GM12892 (cell line): ENCODE measurements at regions not wholly inside any gene's neighbourhood (a gene's known extent, or its start where the extent isn't known, plus 50 kb on each side); places are given as distances from the start of the nearest gene placed in this dataset.
"Not testable (repeated sequence)": the region's sequence is repeated elsewhere in the genome, so short reads cannot be mapped to it uniquely, and the experiment has no call there.

Experiments used
- DNase-seq: peaks from one replicate; pipeline ENCODE4 v3.0.0; 2011; ENCODE audit not compliant: insufficient read length
- FAIRE-seq: peaks from 2 replicates; lab custom pipeline; 2011; peaks lifted over from hg19 to GRCh38; lab: Jason Lieb, UNC
- POLR2A ChIP-seq: IDR thresholded peaks from 2 replicates; pipeline ENCODE4 v1.6.1; 2011; ENCODE audit warnings: low read depth, low read length, control low read depth
- POLR2AphosphoS5 ChIP-seq: IDR thresholded peaks from 2 replicates; pipeline ENCODE4 v1.6.1; 2011; ENCODE audit warnings: low read depth, low read length, control low read depth
- TAF1 ChIP-seq: IDR thresholded peaks from 2 replicates; pipeline ENCODE4 v1.6.1; 2011; ENCODE audit warnings: low read depth, mild to moderate bottlenecking, control low read depth, low read length, borderline replicate concordance

DNA sequence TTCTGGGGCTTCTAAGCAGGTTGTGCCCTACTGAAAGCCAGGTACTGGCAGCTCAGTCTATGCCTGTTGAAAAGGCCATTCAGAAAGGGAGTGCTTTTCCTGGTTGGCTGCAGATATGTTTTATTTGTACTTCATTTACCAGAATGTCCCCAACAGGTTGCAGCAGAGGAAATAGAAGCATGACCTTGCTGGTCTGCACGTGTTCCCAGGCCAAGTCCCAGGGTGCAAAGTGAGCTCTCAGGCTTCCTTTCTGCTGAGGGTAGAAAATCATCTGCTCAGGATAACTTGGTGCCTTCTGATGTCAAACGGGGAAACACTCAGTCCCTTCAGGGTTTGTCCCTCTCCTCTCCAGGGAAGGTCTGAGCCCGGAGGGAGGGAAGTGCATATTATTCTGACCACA, 356.4 kb downstream of the BCL11B start:
- no peak for DNase-seq
- FAIRE-seq, result no peak

DNA sequence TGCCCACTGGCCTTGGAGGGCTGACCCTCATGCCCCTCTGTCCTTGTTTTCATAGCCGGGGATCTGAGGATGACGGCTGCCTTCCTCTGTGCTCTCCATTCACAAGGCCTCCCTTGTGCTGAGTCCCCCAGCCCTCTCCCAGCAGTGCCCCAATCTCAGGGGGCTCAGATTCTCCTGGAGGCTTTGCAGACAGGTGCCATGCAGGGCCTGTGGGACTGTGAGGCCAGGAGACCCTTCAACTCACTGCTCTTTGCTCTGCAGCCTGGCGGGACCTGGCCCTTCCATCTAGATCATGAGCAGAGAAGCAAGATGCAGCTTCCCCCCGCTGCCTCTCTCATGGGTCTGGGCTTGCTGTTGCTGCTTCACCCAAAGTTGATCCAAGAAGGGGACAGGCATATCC, 356.0 kb downstream of the BCL11B start:
- no peak for DNase-seq
- no peak for FAIRE-seq
- TF ChIP-seq POLR2AphosphoS5, result no peak
- no peak for TF ChIP-seq POLR2A
- no peak for TF ChIP-seq TAF1

More for the DNA sequence above, 356.4 kb downstream of the BCL11B start:
- no peak for TF ChIP-seq TAF1
- TF ChIP-seq POLR2A, result no peak
- TF ChIP-seq POLR2AphosphoS5, result no peak

DNA sequence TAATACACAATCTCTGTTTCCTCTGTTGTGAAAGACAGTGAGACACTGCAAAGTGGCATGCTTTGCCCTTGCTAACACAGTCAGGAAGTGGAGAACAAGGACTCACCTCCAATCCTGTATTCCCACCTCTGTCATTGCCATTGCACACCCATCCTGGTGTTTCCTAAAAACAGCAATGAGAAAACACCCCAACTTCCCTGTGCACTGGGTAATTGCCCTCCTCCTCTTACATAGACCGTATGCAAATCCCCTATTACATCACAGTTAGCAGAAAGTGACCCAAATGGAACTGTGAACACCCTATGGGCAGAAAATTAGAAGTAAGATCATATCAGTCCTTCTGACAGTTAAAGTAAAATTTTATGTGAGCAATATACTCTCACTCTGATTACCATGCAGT, 355.5 kb downstream of the BCL11B start:
- no peak for TF ChIP-seq POLR2AphosphoS5
- no peak for TF ChIP-seq POLR2A
- no peak for TF ChIP-seq TAF1
- FAIRE-seq (no peak), DNase-seq (no peak)

DNA sequence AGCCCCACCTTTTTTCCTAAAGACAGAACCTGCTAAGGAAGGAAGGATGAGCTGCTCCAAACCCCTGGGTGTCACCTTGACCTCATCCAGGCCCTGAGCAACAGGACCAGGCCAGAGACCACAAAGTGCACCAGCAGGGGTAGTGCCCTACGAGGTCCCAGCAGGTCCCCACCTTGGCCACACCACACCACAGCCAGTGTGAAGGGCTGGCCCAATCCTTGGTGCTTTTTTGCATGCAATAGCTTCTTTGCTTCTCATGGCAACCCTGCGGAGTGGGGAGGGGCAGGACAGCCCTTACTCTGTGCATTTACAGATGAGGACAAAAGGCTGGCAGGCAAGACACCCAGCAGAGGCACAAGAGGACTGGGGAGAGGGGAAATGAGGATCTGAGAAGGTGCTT, 352.6 kb downstream of the BCL11B start:
- TF ChIP-seq TAF1, result no peak
- TF ChIP-seq POLR2A, result no peak
- no peak for TF ChIP-seq POLR2AphosphoS5
- FAIRE-seq (no peak), DNase-seq (no peak)

DNA sequence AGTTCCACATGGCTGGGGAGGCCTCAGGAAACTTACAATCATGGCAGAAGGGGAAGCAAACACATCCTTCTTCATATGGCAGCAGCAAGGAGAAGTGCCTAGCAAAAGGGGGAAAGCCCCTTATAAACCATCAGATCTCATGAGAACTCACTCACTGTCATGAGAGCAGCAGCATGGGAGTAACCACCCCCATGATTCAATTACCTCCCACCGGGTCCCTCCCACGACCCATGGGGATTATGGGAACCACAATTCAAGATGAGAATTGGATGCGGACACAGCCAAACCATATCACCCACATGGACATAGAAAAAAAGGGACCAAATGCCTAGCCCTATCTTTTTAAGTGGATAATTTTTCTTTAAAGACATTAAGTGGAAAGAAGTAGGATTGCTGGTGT, 350.7 kb downstream of the BCL11B start:
- not testable (repeated sequence) for FAIRE-seq, DNase-seq

DNA sequence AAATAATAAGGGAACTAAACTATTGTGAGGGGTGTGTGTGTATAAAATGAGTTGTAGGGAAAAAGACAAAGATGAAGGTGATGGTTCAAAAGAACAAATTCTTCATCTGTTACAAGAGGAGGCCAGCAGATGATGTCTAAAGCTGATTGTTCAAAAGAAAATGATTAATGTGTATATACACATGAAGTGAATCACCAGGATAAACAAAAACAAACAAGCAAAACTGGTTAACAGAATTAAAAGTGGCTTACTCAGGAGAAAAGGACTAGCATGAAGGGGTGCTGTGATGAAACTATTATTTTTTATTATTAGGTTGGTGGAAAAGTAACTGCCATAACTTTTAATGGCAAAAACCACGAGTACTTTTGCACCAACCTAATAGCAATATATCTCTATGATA, 348.4 kb downstream of the BCL11B start:
- DNase-seq (no peak), FAIRE-seq (no peak)
- TF ChIP-seq POLR2AphosphoS5 (no peak), POLR2A (no peak), TAF1 (no peak)

DNA sequence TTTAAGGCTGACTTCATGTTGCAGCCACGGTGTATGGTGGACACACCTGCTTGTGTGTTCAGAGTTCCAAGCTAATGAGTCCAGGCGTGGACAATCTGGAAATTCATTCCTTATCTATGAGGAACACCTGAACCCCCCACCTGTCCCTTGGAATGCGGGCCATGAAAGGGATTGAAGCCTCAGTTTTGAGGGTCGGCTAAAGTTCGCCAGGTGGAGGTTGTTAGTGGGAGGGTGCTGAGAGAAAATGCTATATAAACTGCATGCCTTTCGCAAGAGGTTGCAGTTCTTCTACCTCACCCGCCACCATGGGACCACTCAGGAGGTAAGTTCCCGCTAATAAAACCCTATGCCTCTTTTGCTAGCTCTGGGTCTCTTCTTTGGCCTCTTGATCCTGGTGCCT, 348.0 kb downstream of the BCL11B start:
- FAIRE-seq (no peak), DNase-seq (no peak)
- no peak for TF ChIP-seq POLR2A
- TF ChIP-seq TAF1, result no peak
- no peak for TF ChIP-seq POLR2AphosphoS5

DNA sequence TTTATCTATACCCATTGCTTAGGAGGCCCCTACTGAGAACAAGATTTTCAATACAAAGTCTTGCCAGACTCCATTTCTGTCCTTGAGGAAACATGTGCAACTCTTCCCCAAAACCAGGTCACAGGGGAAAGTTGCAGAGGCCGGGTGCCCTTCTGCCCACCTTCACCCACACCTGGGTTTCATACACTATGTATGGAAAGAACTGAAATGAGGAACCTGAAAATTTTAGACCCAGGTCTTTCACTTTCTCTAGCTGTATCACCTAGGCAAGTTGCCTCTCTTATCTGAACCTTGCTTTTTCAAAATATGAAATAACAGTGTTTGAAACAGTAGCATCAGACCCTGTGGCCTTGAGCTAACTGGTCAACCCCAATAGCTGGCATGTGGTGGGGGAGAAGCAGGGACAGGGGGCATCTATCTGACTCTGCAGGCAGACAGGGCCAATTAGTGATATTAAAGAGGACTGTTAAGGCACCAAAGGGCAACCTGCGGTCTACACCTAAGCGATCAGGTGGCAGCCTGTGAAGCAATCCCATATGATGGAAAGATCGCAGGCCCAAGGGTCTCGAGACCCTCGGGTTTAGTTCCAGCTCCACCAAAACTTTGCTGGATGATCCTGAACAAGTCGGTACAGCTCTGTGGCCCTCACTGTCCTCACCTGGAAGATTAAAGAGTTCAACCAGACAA, 346.5 kb downstream of the BCL11B start:
- DNase-seq (no peak), FAIRE-seq (no peak)
- TF ChIP-seq TAF1 (no peak), POLR2AphosphoS5 (no peak), POLR2A (no peak)

DNA sequence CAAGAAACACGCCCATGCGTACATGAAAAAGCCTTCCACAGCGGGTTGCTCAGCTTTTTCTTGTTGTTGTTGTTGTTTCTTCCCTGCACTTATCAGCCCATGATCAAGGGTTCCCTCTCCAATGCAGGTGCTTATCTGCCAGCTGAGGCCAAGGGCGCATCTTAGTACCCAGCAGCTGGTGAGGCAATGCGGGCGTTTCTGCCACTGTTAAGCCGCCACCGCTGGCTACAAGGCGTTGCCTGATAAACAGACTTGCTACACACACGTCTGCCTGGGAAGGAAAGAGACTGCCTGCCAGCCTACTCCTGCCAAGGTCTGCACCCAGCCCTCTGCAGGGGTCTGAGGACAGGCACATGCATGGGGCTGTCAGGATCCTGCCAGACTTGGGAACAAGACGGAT, 345.9 kb downstream of the BCL11B start:
- no peak for DNase-seq
- TF ChIP-seq POLR2A (no peak), POLR2AphosphoS5 (no peak), TAF1 (no peak)
- no peak for FAIRE-seq

DNA sequence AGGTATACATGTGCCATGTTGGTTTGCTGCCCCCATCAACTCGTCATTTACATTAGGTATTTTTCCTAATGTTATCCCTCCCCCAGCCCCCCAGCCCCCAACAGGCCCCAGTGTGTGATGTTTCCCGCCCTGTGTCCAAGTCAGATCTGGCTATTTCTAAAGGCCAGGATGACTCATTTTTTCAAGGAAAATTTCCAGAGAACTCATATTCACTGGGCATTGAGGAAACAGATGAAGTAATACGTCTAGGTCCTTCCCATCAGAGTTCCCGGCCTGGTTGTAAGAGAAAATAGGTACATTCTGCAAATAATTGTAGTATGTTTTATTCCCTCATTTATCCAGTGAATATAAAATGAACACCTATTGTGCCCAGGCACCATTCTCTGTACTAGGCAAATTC, 345.2 kb downstream of the BCL11B start:
- DNase-seq (no peak), FAIRE-seq (no peak)
- TF ChIP-seq TAF1 (no peak), POLR2A (no peak), POLR2AphosphoS5 (no peak)

DNA sequence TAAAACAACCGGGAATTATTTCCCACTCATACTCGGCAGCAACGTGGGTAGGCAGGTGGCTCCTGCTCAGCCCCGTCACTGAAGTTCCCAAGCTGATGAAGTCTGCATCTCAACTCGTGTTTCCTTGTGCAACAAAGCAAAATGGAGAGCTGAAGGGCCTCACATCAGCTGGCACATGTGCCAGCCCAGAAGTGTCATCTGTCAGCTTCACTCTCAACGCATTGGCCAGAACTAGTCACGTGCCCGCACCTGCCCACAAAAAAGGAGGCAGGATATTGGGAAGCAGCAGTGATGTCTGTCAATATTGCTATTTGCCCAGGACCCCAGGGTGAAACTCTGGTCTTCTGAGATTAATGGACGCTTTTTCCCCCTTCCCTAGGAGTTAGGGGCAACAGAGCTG, 344.0 kb downstream of the BCL11B start:
- TF ChIP-seq POLR2A, result no peak
- no peak for TF ChIP-seq POLR2AphosphoS5
- TF ChIP-seq TAF1, result no peak
- DNase-seq, result no peak
- no peak for FAIRE-seq

DNA sequence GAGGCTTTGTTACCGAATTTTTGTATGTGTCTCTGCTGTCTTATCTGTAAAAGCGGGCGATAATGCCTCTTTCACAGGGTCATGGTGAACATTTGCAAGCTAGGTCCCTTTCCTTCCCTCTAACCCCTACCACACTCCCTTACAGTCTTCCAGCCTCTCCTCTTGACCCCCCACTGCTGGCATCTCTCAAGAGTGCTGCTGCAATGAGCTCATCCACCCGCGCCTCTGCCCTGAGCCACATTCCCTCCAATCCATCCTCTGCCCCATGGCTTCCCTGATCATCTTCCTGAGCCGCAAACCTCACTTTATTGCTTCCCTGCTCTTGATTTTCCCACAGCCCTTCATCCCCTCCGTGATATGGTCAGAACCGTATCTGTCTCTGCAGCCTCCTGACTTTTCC, 343.6 kb downstream of the BCL11B start:
- FAIRE-seq (no peak), DNase-seq (no peak)
- no peak for TF ChIP-seq POLR2A
- no peak for TF ChIP-seq POLR2AphosphoS5
